Glutamatergic neuron (in vitro differentiated cells): ENCODE measurements at regions not wholly inside any gene's neighbourhood (a gene's known extent, or its start where the extent isn't known, plus 50 kb on each side); places are given as distances from the start of the nearest gene placed in this dataset.
"Not testable (repeated sequence)": the region's sequence is repeated elsewhere in the genome, so short reads cannot be mapped to it uniquely, and the experiment has no call there.

ENCODE experiments used
- DNase-seq: peaks from one replicate; pipeline ENCODE4 v3.0.0; 2022
- H3K27ac Mint-ChIP-seq: one replicate; pipeline ENCODE4 v1.8.0; 2020; ENCODE audit warnings: mild to moderate bottlenecking, mixed read lengths, inconsistent platforms; ENCODE audit not compliant: unreplicated experiment
- H3K27me3 Mint-ChIP-seq: one replicate; pipeline ENCODE4 v1.8.0; 2020; ENCODE audit warnings: mild to moderate bottlenecking, moderate library complexity, mixed read lengths, inconsistent platforms; ENCODE audit not compliant: unreplicated experiment
- H3K36me3 Mint-ChIP-seq: one replicate; pipeline ENCODE4 v1.8.0; 2020; ENCODE audit warnings: mild to moderate bottlenecking, mixed read lengths, inconsistent platforms; ENCODE audit not compliant: unreplicated experiment
- H3K4me1 Mint-ChIP-seq: one replicate; pipeline ENCODE4 v1.8.0; 2020; ENCODE audit warnings: mild to moderate bottlenecking, low read depth, mixed read lengths, inconsistent platforms; ENCODE audit not compliant: unreplicated experiment
- H3K4me3 Mint-ChIP-seq: one replicate; pipeline ENCODE4 v1.8.0; 2020; ENCODE audit warnings: mild to moderate bottlenecking, mixed read lengths, inconsistent platforms; ENCODE audit not compliant: unreplicated experiment
- H3K9me3 Mint-ChIP-seq: one replicate; pipeline ENCODE4 v1.8.0; 2020; ENCODE audit warnings: mild to moderate bottlenecking, moderate library complexity, mixed read lengths, inconsistent platforms; ENCODE audit not compliant: unreplicated experiment
- TF ChIP-seq, protein P1 (sequence below): fragments of 200-600 bp; sonication (generic); IDR thresholded peaks from one replicate; pipeline ENCODE4 v1.5.0; 2021; ENCODE audit not compliant: partially characterized antibody, unreplicated experiment

DNA sequence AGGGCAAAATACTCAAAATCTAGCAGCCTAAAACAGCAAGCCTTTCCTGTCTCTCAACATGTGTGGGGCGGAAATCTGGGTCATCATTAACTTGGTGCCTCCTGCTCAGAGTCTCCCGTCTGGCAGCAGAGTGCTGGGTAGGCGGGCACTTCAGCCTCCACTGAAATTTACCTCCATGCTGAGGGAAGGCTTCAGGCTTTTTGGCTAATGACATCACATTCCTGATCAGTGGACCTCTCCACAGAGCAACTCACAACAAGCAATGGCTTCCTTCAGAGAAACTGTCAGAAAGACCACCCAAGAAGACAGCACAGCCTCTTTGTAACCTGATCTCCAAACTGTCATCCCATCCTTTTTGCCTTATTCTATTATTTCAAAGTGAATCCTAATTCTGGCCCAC, 1109.0 kb downstream of the UQCRFS1 start:
- Mint-ChIP-seq H3K4me3 (no peak overlapping the region), H3K27ac (no peak overlapping the region), H3K27me3 (no peaks in the 10 kb centered on the region), H3K36me3 (no peaks in the 10 kb centered on the region), H3K4me1 (no peaks in the 10 kb centered on the region), H3K9me3 (no peaks in the 10 kb centered on the region)
- TF ChIP-seq, protein P1, sequence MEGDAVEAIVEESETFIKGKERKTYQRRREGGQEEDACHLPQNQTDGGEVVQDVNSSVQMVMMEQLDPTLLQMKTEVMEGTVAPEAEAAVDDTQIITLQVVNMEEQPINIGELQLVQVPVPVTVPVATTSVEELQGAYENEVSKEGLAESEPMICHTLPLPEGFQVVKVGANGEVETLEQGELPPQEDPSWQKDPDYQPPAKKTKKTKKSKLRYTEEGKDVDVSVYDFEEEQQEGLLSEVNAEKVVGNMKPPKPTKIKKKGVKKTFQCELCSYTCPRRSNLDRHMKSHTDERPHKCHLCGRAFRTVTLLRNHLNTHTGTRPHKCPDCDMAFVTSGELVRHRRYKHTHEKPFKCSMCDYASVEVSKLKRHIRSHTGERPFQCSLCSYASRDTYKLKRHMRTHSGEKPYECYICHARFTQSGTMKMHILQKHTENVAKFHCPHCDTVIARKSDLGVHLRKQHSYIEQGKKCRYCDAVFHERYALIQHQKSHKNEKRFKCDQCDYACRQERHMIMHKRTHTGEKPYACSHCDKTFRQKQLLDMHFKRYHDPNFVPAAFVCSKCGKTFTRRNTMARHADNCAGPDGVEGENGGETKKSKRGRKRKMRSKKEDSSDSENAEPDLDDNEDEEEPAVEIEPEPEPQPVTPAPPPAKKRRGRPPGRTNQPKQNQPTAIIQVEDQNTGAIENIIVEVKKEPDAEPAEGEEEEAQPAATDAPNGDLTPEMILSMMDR: no peak
- no peak for DNase-seq

DNA sequence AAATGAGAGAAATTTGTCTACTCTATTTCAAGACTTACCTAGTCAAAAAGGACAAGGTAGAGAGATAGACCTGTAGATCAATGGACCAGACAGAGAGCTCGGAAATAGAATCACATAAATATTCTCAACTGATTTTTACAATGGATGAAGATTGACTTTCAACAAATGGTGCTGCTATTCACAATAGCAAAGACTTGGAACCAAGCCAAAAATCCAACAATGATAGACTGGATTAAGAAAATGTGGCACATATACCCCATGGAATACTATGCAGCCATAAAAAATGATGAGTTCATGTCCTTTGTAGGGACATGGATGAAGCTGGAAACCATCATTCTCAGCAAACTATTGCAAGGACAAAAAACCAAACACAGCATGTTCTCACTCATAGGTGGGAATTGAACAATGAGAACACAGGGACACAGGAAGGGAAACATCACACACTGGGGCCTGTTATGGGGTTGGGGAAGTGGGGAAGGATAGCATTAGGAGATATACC, 1128.2 kb downstream of the UQCRFS1 start:
- H3K4me1 Mint-ChIP-seq, H3K4me3 Mint-ChIP-seq, H3K9me3 Mint-ChIP-seq, H3K36me3 Mint-ChIP-seq, H3K27ac Mint-ChIP-seq, H3K27me3 Mint-ChIP-seq, DNase-seq: not testable (repeated sequence)

DNA sequence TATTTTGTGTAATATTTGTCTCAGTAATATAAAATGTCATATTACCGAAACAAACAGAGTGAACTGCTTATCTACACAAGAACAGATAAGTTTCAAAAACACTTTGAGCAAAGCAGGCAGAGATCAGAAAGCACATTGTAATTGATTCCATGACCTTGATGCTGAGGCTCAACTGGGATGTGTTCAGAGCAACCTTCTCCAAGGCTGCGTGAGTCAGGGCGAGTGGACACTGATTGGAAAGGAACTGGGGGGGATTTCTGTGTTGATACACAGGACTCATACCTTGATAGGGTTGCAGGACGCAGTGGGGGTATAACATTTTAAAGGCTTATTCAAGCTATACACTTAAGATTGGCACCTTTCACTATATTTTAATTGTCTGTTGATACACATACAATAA, 1136.3 kb downstream of the UQCRFS1 start:
- DNase-seq: no peak
- Mint-ChIP-seq H3K27me3 (no peaks in the 10 kb centered on the region), H3K27ac (no peak overlapping the region), H3K4me3 (no peak overlapping the region), H3K4me1 (no peaks in the 10 kb centered on the region), H3K36me3 (no peaks in the 10 kb centered on the region), H3K9me3 (no peaks in the 10 kb centered on the region)
- TF ChIP-seq, protein P1: no peak

DNA sequence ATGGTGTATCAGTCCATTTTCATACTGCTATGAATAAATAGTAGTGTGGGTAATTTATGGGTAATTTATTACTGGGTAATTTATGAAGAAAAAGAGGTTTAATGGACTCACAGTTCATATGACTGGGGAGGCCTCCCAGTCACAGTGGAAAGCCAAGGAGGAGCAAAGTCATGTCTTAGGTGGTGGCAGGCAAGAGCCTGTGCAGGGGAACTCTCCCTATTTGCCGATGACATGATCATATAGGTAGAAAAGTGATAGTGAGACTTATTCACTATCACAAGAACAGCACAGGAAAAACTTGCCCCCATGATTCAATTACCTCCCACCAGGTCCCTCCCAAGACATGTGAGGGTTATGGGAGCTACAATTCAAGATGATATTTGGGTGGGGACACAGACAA, 1137.7 kb downstream of the UQCRFS1 start:
- Mint-ChIP-seq H3K27ac (no peak overlapping the region), H3K36me3 (no peaks in the 10 kb centered on the region), H3K9me3 (no peaks in the 10 kb centered on the region), H3K4me1 (no peaks in the 10 kb centered on the region), H3K27me3 (no peaks in the 10 kb centered on the region), H3K4me3 (no peak overlapping the region)
- no peak for DNase-seq
- TF ChIP-seq, protein P1: no peak

DNA sequence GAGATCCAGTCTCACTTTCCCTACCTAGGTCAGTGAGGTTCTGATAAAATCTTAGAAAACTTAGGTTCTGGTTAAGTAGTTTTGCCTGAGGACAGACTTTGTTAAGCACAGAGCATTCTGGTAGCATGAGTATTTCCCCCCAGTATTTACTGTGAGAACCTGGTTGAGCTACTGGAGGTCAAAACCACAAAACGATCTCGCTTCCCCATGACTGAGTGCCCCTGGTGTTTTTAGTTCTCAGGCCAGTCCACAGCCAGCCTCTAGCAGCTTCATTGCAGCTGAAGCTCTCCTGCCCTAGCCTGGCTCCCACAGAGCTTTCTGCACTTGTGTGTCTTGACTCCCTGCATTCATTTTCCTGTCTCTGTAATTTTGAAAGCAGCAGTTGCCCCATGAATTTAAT, 1138.2 kb downstream of the UQCRFS1 start:
- no peak overlapping the region for H3K27ac Mint-ChIP-seq
- H3K4me3 Mint-ChIP-seq: no peak overlapping the region
- no peaks in the 10 kb centered on the region for H3K27me3 Mint-ChIP-seq
- no peak for DNase-seq
- no peaks in the 10 kb centered on the region for H3K36me3 Mint-ChIP-seq
- H3K4me1 Mint-ChIP-seq: no peaks in the 10 kb centered on the region
- TF ChIP-seq, protein P1: no peak
- H3K9me3 Mint-ChIP-seq: no peaks in the 10 kb centered on the region

DNA sequence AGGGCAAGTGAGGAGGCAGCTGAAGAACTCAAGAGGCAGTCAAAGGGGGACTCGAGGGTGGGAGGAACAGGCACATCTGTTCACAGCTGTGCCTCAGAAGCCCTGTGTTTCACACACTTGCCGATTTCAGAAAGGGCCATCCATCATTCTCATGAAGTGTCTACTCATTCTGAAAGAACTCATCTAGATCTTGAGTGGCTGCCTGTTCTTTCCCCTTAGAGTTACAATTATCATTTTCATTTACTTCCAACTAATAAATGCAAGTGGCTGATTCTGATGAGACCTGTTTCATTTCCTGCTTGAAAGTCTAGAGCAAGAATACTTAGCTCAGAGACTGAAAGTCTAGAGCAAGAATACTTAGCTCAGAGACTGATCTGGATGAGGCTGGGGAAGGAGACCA, 1145.1 kb downstream of the UQCRFS1 start:
- Mint-ChIP-seq H3K4me3 (no peak overlapping the region), H3K36me3 (no peaks in the 10 kb centered on the region), H3K27ac (no peak overlapping the region), H3K9me3 (peaks cover 2% of the 10 kb centered on the region), H3K4me1 (no peaks in the 10 kb centered on the region), H3K27me3 (peaks cover 3% of the 10 kb centered on the region)
- TF ChIP-seq, protein P1: no peak
- no peak for DNase-seq
